DND-41 (cell line): ENCODE measurements at regions not wholly inside any gene's neighbourhood (a gene's known extent, or its start where the extent isn't known, plus 50 kb on each side); places are given as distances from the start of the nearest gene placed in this dataset.

Experiments used
- ATAC-seq: fragments of 200-7000 bp; cut with Tn5 transposase; 3 replicates; pipeline ENCODE4 v1.9.1; 2021; ENCODE audit warnings: low read depth; ENCODE audit not compliant: insufficient read depth
- DNase-seq: peaks from one replicate; pipeline ENCODE4 v3.0.0-alpha.2; 2020
- H2AFZ ChIP-seq: 2 replicates; pipeline ENCODE4 v1.6.0; 2012; ENCODE audit warnings: low read depth, low read length
- H3K27ac ChIP-seq: 2 replicates; pipeline ENCODE4 v1.5.1; 2012; ENCODE audit warnings: low read length, inconsistent platforms
- H3K27me3 ChIP-seq: fragments of 200-600 bp; sonication (generic); 2 replicates; pipeline ENCODE4 v1.6.0; 2012; ENCODE audit warnings: low read length, mild to moderate bottlenecking, inconsistent platforms; ENCODE audit not compliant: insufficient read depth, poor library complexity
- H3K36me3 ChIP-seq: 2 replicates; pipeline ENCODE4 v1.5.1; 2012; ENCODE audit warnings: low read length, inconsistent platforms; ENCODE audit not compliant: insufficient read depth
- H3K4me1 ChIP-seq: 2 replicates; pipeline ENCODE4 v1.5.1; 2012; ENCODE audit warnings: mild to moderate bottlenecking, low read length; ENCODE audit not compliant: insufficient read depth
- H3K4me2 ChIP-seq: 2 replicates; pipeline ENCODE4 v1.6.0; 2012; ENCODE audit warnings: mild to moderate bottlenecking, moderate library complexity, low read length, inconsistent platforms; ENCODE audit not compliant: insufficient read depth
- H3K4me3 ChIP-seq, 2 experiments: fragments of 200-600 bp in 1 of 2; shearing (Covaris generic) in 1 of 2; 2 replicates each; pipeline ENCODE4 v1.5.1; 2012 to 2016; ENCODE audit warnings: inconsistent platforms in 2 of 2, low read length in 2 of 2, mild to moderate bottlenecking in 2 of 2, low read depth in 1 of 2, moderate library complexity in 1 of 2
- H3K79me2 ChIP-seq: 2 replicates; pipeline ENCODE4 v1.6.0; 2012; ENCODE audit warnings: low read length, inconsistent platforms; ENCODE audit not compliant: insufficient read depth
- H3K9ac ChIP-seq: 2 replicates; pipeline ENCODE4 v1.6.0; 2012; ENCODE audit warnings: low read depth, mild to moderate bottlenecking, inconsistent platforms, low read length, moderate library complexity
- H3K9me3 ChIP-seq: 2 replicates; pipeline ENCODE4 v1.5.1; 2012; ENCODE audit warnings: low read length, moderate library complexity, mild to moderate bottlenecking, inconsistent platforms; ENCODE audit not compliant: insufficient read depth, severe bottlenecking
- H4K20me1 ChIP-seq: 2 replicates; pipeline ENCODE4 v1.6.0; 2012; ENCODE audit warnings: low read length; ENCODE audit not compliant: insufficient read depth
- CTCF ChIP-seq: IDR thresholded peaks from 2 replicates; pipeline ENCODE4 v1.5.1; 2012; ENCODE audit warnings: borderline replicate concordance, low read length, moderate library complexity, mild to moderate bottlenecking; ENCODE audit not compliant: poor library complexity, severe bottlenecking; ENCODE audit errors: extremely low read depth
- EZH2 ChIP-seq: IDR thresholded peaks from 3 replicates; pipeline ENCODE4 v1.6.1; 2012; ENCODE audit warnings: borderline replicate concordance, low read depth, mild to moderate bottlenecking, moderate library complexity, low read length, inconsistent platforms; ENCODE audit not compliant: severe bottlenecking

GRCh38 chrX:39559229-39559628, 538.5 kb downstream of the BCOR start:
- H3K9me3 ChIP-seq, result no peaks in the 10 kb centered on the region
- no peaks in the 10 kb centered on the region for H3K4me1 ChIP-seq
- no peaks in the 10 kb centered on the region for H3K27me3 ChIP-seq
- no peaks in the 10 kb centered on the region for H3K36me3 ChIP-seq
- no peak overlapping the region for H3K27ac ChIP-seq
- no peaks in the 10 kb centered on the region for H4K20me1 ChIP-seq
- H3K4me2 ChIP-seq, result no peak overlapping the region
- H3K9ac ChIP-seq, result no peak overlapping the region
- no peak for ATAC-seq
- TF ChIP-seq EZH2 (no peak), CTCF (no peak)
- H2AFZ ChIP-seq, result no peak overlapping the region
- no peaks in the 10 kb centered on the region for H3K79me2 ChIP-seq
- DNase-seq, result no peak
- no peak overlapping the region for H3K4me3 ChIP-seq

GRCh38 chrX:39560271-39560670, 537.5 kb downstream of the BCOR start:
- no peak overlapping the region for H3K4me3 ChIP-seq
- no peaks in the 10 kb centered on the region for H4K20me1 ChIP-seq
- no peak overlapping the region for H3K4me2 ChIP-seq
- H3K9me3 ChIP-seq, result no peaks in the 10 kb centered on the region
- no peaks in the 10 kb centered on the region for H3K79me2 ChIP-seq
- TF ChIP-seq CTCF (no peak), EZH2 (no peak)
- H3K27me3 ChIP-seq, result no peaks in the 10 kb centered on the region
- ATAC-seq (no peak), DNase-seq (no peak)
- H3K4me1 ChIP-seq, result no peaks in the 10 kb centered on the region
- no peak overlapping the region for H2AFZ ChIP-seq
- H3K27ac ChIP-seq, result no peak overlapping the region
- H3K36me3 ChIP-seq, result no peaks in the 10 kb centered on the region
- no peak overlapping the region for H3K9ac ChIP-seq

GRCh38 chrX:39563178-39563577, 534.6 kb downstream of the BCOR start:
- H4K20me1 ChIP-seq, result no peaks in the 10 kb centered on the region
- H3K79me2 ChIP-seq, result no peaks in the 10 kb centered on the region
- H3K9me3 ChIP-seq, result no peaks in the 10 kb centered on the region
- DNase-seq (no peak), ATAC-seq (no peak)
- no peaks in the 10 kb centered on the region for H3K4me1 ChIP-seq
- H3K9ac ChIP-seq, result no peak overlapping the region
- H3K27me3 ChIP-seq, result no peaks in the 10 kb centered on the region
- H2AFZ ChIP-seq, result no peak overlapping the region
- TF ChIP-seq CTCF, result no peak
- TF ChIP-seq EZH2, result no peak
- H3K36me3 ChIP-seq, result no peaks in the 10 kb centered on the region
- no peak overlapping the region for H3K4me3 ChIP-seq
- no peak overlapping the region for H3K4me2 ChIP-seq
- H3K27ac ChIP-seq, result no peak overlapping the region

GRCh38 chrX:39564751-39565150, 533.0 kb downstream of the BCOR start:
- DNase-seq, result no peak

More at GRCh38 chrX:39564751-39565150, 533.0 kb downstream of the BCOR start:
- no peaks in the 10 kb centered on the region for H3K27me3 ChIP-seq
- TF ChIP-seq EZH2 (no peak), CTCF (no peak)
- no peaks in the 10 kb centered on the region for H3K4me1 ChIP-seq
- H3K36me3 ChIP-seq, result no peaks in the 10 kb centered on the region
- no peak overlapping the region for H3K9ac ChIP-seq
- H3K27ac ChIP-seq, result no peak overlapping the region
- H3K9me3 ChIP-seq, result no peaks in the 10 kb centered on the region
- no peak overlapping the region for H3K4me2 ChIP-seq
- no peak for ATAC-seq
- no peaks in the 10 kb centered on the region for H3K79me2 ChIP-seq
- H3K4me3 ChIP-seq, result no peak overlapping the region
- no peaks in the 10 kb centered on the region for H4K20me1 ChIP-seq
- no peak overlapping the region for H2AFZ ChIP-seq
